Ovary (tissue), 3 donors: ENCODE measurements at regions not wholly inside any gene's neighbourhood (a gene's known extent, or its start where the extent isn't known, plus 50 kb on each side); places are given as distances from the start of the nearest gene placed in this dataset.

Experiments used
- POLR2A ChIP-seq: fragments of 450-650 bp; IDR thresholded peaks from one replicate; pipeline ENCODE4 v1.6.1; 2017; ENCODE audit warnings: antibody characterized with exemption, mild to moderate bottlenecking, moderate library complexity
- TF ChIP-seq, protein P1 (sequence below), 3 donors: fragments of 450-650 bp in 2 of 3; fragments of 200-600 bp in 1 of 3; IDR thresholded peaks; one replicate each; pipeline versions ENCODE4 v1.5.1 to v1.8.0; 2016 to 2022; ENCODE audit warnings: antibody characterized with exemption in 3 of 3, mild to moderate bottlenecking in 1 of 3
- donor health status: DM: no; HTN: no; CAD: no.

DNA sequence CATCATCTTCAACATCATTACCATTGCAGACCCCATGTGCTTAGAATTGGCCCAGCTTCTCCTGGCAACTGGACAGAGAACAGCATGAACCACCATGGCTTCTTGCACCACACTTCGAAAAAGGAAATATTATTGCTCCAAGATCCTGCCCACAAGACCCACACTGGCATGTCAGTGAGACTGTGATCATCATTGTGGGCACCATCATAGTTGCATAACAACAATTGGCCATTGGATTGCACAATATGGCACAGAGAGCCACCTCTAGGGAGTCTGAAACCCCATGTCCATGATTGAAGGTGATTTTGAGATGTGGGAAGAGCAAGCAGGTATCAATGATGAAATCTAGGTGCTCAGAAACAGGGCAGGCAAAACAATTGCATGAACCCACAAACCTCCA, 918.9 kb downstream of the GRID1 start:
- TF ChIP-seq, protein P1, sequence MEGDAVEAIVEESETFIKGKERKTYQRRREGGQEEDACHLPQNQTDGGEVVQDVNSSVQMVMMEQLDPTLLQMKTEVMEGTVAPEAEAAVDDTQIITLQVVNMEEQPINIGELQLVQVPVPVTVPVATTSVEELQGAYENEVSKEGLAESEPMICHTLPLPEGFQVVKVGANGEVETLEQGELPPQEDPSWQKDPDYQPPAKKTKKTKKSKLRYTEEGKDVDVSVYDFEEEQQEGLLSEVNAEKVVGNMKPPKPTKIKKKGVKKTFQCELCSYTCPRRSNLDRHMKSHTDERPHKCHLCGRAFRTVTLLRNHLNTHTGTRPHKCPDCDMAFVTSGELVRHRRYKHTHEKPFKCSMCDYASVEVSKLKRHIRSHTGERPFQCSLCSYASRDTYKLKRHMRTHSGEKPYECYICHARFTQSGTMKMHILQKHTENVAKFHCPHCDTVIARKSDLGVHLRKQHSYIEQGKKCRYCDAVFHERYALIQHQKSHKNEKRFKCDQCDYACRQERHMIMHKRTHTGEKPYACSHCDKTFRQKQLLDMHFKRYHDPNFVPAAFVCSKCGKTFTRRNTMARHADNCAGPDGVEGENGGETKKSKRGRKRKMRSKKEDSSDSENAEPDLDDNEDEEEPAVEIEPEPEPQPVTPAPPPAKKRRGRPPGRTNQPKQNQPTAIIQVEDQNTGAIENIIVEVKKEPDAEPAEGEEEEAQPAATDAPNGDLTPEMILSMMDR (IDR thresholded peaks at IDR 0.05) = no peak
- TF ChIP-seq POLR2A = no peak
